ENCODE measurements at regions not wholly inside any gene's neighbourhood (a gene's known extent, or its start where the extent isn't known, plus 50 kb on each side); places are given as distances from the start of the nearest gene placed in this dataset.

DNA sequence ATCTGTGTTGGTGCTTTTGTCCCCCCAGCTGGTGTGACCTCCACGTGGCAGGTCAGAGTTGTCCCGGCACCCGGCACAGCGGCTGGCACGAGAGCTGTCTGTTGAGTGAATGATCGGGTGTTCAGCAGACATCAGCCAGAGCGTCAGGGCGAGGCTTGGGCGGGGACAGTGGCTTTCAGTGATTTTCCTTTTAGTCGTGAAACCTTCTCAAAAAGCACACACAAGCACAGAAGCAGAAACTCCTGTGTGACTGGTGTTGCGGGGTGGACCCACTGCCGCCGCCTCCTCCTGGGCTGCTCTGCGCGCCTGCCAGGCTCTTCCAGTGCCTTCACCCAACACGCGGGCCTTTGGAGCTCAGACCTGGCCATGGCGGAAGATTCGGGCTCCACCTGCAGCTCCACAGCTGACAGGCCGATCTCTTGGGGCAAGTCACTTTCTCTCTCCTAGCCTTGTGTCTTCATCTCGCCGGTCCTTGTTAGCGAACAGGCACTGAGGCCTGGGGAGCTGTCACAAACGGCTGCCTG lies 51.4 kb upstream of the HGFAC start:
- DNase-seq (ENCODE audit: low read depth): no peak
- TF ChIP-seq CTCF (IDR thresholded peaks at IDR 0.05; ENCODE audit: insufficient read depth, low read depth, low read length, missing control alignments): no peak
- no peak overlapping the region for H3K4me3 ChIP-seq (ENCODE audit: low read depth, low read length)

GRCh38 chr4:3391422-3391821 lies 50.3 kb upstream of the HGFAC start:
- DNase-seq (ENCODE audit: low read depth): no peak
- TF ChIP-seq CTCF (IDR thresholded peaks at IDR 0.05; ENCODE audit: insufficient read depth, low read depth, low read length, missing control alignments): no peak
- H3K4me3 ChIP-seq (ENCODE audit: low read depth, low read length): no peak overlapping the region

All from GM12865 (cell line).